GM19324 (cell line): ENCODE measurements at regions not wholly inside any gene's neighbourhood (a gene's known extent, or its start where the extent isn't known, plus 50 kb on each side); places are given as distances from the start of the nearest gene placed in this dataset.

Experiments
- ATAC-seq: cut with Tn5 transposase; IDR thresholded peaks from one replicate; pipeline ENCODE4 v1.9.1; 2021; ENCODE audit warnings: mild to moderate bottlenecking, moderate library complexity; ENCODE audit not compliant: unreplicated experiment, low FRiP score

DNA sequence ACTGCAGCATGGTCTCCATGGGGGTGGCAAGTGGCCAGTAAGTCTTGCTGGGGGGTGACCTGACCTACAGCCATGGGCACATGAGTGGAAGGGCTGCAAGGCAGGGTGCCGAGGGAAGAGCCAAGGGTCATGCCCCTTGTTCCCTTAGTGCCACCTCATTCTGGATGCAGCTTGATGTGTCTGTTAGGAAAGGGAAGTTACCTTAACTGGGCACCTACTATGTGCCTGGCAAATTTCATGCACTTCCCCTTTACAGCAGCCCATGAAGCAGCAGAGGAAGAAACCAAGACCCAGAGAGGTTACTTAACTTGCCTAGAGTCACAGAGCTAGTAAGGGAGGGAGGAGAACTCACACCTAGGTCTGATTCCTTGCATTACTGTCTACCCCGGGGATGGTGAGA is 174.0 kb downstream of the MRPL14 start:
- no peak for ATAC-seq

DNA sequence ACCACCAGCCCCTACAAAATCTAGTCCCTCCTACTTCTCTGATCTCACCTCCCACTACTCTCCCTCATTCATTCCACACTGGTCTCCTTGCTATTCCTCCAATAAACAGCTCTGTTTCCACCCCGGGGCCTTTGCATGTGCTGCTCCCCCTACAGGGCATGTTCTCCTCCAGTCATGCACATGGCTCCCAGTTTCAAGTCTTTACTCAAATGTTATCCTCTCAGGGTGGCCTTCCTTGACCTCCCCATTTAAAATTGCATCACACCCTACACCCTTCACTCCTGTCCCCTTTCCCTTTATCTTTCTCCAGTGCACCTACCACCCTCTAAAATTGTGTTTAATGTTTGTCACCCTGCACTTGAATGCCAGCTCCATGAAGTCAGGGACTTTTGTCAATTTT is 174.5 kb downstream of the MRPL14 start:
- no peak for ATAC-seq

DNA sequence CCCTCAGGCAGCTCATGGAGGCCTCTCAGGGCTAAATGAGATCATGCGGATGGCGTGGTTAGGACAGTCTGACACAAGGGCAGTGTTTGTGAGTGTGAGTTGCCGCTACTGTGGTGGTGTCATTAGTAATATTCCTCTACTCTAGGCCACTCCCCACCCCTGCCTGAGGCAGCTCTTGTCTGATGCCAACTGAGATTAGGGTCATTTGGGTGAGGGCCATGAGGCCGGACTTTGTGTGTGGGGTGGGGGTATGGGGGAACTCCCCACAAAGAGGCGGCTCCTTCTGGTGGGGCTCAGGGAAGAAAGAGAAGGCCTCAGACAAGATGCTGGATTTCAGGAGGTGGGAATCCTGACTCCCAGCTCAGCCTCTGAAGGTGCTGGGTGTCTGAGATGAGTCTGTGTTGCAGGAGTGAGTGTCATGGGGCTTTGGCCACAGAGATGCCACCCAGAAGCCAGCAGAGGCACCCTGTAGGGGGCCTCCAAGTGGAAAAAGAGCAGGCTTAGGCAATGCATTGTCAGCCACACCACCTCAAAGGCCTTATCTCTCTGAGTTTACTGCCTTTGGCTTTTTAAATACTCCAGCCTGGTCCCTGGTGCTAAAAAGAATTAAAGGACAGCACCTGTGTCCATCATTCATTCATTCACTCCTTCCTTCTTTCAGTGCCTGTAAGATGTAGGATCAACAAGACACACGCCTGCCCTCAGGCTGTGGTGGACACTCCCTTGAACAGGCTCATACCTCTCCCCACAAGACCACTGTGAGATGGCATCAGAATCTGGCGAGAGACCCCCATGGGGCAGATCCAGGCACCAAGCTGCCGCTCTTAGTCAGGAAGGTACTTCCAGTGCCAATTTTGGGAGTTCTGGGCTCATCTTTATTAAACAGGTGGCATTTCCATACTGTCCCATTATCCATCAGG is 175.2 kb downstream of the MRPL14 start:
- no peak for ATAC-seq

GRCh38 chr6:43951063-43951755 is 176.0 kb downstream of the MRPL14 start:
- ATAC-seq: no peak

GRCh38 chr6:43950731-43951062 is 176.6 kb downstream of the MRPL14 start:
- ATAC-seq: no peak

DNA sequence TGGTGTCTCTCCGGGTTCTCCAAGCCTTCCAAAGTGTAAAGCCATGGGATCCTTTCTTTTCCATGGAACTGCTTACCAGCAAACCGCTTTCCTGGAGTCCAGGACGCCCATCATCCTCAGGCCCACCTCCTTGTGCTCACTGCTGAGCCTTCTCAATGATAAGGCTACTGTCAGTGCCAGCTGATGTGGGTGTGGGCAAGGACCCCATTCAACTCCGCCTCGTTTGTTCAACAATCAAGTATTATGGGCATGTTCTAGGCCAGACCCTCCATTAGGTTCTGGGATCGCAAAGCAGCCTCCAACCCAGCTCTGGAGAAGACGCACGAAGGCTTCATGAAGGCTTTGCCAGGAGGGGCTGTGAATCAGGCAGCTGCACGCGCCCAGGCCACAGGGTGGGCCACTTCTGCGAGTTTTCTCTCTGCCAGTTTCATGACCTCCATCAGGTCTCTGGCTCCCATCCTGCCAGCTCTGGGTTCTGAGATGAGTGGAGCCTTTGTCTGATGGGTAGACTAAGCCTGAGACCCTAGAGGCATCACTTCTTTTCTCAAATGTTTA is 177.1 kb downstream of the MRPL14 start:
- ATAC-seq: no peak

DNA sequence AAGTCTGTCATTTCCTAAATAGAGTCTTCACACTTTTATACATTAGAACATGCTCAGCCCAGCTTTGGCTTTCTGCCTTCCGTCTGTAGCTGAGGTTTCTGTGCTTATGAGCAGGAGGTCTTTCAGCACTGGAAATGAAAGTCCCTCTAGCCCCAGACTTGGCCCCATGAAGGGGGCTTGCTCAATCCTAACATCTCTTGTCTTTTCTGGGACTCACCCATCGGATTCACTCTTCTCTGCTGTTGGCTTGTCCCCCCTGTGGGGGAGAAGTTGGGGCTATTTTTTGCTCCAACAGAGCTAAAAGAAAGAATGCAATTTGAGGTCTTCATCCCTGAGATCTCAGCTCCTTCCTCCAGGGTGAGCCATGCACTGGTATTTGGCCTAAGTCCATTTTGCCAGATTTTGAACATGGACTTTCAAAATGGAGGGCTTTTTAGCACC is 177.7 kb downstream of the MRPL14 start:
- no peak for ATAC-seq

GRCh38 chr6:43948527-43949485 is 178.4 kb downstream of the MRPL14 start:
- ATAC-seq: no peak

DNA sequence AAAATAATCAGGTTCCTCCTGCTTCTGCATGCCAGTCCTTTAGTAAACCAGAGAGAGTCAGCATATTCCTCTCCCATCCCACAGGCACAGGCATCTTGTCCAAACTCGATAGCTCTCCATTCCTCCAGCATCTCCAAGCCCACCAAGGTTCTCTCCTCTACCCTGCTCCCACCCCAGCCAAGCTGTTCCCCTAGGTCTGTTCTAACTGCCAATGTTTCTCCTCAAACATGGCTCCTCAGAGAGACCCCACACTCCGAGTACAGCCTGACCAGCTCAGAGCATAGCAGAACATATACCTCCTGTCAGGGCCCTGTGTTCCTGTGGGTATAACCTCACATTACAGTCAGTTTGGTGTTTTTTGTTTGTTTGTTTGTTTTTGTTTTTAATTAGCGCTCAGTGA is 177.8 kb downstream of the VEGFA start:
- no peak for ATAC-seq

GRCh38 chr6:43946641-43947363 is 176.8 kb downstream of the VEGFA start:
- no peak for ATAC-seq

DNA sequence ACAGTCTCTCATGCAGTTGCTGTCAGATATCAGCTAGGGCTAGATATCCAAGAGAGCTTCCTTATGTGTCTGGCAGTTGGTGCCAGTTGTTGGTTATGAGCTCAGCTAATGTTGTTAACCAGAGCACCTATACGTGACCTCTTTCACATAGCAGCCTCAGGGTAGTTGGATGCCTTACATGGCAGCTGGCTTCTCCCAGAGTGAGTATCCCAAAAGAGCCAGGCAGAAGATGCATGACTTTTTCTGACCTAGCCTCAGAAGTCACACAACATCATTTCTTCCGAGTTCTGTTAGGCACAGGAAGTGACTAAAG is 175.7 kb downstream of the VEGFA start:
- ATAC-seq: no peak

GRCh38 chr6:43944908-43945767 is 175.1 kb downstream of the VEGFA start:
- no peak for ATAC-seq

- ATAC-seq: no peak
Measured at GRCh38 chr6:43943781-43944250, 173.8 kb downstream of the VEGFA start.

GRCh38 chr6:43943099-43943766 is 173.2 kb downstream of the VEGFA start:
- no peak for ATAC-seq

GRCh38 chr6:43942616-43943015 is 172.6 kb downstream of the VEGFA start:
- ATAC-seq: no peak

DNA sequence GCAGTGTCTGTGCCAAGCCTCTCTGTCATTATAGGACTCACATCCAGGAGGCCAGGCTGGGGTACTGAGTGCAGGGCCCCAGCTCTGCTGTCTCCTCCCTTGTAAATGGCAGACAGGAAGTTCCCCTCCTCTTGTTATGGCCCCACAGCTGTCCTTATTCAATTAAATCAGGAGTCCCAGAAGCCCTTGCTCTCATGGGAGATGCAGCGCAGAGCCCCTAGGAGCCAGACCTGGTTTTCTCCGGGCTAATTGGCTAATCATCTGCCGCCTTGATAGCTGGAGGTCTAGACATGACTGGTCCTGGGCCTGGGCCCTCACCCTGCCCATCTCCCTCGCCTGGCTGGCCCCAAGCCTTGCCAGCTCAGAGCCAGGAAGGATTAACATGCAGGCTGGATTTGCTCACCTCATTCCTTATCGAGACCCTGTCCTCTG is 172.0 kb downstream of the VEGFA start:
- ATAC-seq: no peak

DNA sequence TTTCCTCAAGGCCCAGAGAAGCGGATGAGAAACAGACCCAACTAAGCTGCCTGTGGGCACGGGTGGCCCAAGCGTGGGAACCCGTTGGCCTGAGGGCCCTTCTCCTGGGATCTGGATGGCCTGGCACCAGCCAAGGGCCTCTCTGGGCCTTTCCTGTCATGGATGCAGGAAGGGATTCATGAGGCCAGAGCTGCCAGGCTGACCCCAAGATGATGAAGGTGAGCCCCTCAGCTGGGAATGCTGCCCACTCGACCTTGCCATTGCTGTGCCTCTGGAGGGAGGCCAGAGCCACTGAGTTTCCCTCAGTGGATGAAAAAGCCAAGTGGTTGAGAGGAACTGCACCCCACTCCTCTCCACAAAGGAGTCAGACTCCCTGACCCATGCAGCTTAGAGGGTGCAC is 171.2 kb downstream of the VEGFA start:
- no peak for ATAC-seq

DNA sequence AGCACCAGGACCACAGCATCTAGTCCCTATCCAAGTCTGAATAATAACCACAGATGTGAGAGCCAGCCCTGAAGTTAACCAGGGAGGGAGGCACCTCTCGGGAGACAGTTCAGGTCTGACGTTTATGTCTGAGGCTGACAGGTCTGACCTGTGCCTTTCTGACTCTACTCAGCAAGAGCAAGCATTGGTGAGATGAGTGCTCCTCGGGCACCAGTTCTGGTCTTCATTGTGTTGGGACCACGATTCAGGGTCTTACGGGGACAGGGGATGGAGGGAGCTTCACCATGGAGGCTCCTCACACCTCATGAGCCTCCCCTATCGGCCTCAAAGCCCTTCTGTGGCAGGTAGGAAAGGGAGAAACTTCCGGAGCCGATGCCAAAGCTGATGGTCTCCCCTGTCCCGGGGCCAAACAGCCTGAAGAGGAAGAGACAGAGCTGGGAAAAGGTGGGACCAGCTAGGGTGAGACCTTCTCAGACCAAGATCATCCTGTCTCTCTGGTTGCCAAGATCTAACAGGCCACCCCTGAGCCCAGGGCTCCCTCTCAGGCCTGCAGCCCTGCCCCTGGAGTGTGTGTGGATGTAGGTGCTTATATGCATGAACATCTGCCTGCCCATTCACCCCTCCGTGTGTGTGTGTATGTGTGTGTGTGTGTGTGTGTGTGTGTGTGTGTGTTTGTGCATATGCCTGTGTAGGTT is 170.5 kb downstream of the VEGFA start:
- ATAC-seq: no peak
